ENCODE measurements at regions not wholly inside any gene's neighbourhood (a gene's known extent, or its start where the extent isn't known, plus 50 kb on each side); places are given as distances from the start of the nearest gene placed in this dataset.
"Not testable (repeated sequence)": the region's sequence is repeated elsewhere in the genome, so short reads cannot be mapped to it uniquely, and the experiment has no call there.

DNA sequence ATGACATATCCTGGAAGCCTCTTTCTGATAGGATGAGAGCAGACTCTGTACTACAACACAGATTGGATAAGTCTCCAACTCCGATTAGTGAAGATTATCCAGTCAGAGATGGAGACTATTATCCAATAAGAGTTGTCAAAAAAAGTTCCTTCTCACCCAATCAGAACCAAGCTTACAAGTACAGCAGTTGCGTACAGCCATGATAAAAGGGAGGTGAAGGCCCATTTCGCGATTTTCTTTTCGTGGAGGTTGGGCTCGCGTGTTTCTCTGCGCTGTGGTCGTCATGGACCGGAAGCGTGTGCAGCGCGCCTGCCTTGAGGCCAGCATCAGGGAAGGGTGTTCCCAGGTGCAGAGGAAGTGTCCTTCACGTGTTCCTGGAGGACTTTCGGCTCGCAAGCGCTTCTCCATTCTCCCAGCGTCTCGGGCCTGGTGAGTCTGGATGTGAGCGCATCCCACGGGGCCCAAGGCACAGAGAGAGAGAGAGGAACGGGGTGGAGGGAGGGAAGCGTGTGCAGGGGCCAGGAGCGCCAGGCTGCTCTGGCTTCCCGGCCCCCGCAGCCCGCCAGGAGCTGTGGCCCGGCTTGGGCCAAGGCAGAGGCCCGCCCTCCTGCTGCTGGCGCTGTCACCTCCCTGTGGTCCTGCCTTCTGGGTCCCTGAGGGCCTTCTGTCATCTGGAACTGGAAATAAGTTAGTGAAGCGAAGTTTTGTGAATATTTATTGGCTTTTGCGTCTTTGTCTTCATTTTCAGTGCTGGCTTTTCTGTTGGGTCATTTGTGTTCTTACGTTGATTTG lies 53.9 kb downstream of the CDRT15L2 start:
- DNase-seq (ENCODE audit: low read depth in 2 of 2, low spot score in 1 of 2) = not testable (repeated sequence)

- not testable (repeated sequence) for DNase-seq (ENCODE audit: low read depth in 2 of 2, low spot score in 1 of 2)
Observed at GRCh38 chr17:20640147-20640546, 60.6 kb downstream of the CDRT15L2 start.

DNA sequence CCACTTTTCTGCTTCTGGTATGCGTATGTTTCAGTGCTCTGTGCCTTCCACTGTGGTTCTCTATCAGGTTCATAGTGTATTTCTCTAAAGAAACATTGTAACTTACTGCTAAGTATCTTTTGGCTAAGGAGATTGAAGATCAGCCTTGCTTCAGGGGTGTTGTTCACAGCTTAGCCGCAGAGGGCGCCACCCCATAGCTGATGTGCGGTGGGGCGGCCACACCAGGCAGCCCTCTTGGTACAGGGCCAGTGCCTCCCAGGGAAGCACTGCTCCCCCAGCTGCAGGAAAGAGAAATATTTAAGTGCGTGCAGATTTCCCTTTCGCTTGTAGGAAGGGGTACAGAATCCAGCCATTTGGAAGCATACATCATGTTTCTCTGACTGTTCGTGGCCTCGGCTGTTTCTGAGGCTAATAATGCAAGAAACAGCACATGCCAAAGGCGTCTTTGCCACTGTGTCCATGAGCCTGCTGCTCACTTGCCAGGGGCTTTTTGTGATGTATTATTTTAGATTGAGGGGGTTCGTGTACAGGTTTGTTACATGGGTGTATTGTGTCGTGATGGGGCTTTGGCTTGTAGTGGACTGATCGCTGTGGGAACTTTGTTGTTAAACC lies 67.2 kb downstream of the CDRT15L2 start:
- DNase-seq (ENCODE audit: low read depth in 2 of 2, low spot score in 1 of 2) = not testable (repeated sequence)

DNA sequence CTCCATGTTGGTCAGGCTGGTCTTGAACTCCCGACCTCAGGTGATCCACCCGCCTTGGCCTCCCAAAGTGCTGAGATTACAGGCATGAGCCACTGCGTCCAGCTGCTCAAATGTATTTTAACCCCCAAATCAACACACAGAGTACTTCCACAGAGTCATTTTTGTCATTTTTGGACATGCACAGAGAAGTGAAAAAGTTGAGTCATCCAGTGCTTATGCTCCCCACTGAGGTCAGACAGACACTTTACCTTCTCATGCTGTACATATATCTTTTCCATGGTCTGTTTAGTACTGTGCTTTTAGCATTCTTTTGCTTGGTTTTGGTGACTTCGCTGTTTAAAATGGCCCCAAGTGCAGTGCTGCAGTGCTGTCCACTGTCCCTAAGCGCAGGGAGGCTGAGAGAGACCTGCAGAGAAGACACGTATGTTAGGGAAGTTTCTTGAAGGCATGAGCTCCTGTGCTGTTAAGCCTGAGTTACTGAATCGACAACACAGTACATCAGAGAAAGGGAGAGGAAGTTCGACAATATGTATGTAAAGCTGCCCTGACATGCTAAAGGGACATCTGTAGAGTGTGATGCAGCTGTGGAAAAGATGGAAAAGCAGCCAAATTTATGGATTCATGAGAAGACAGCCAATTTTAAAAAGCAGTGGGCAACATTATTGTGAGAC lies 69.7 kb downstream of the CDRT15L2 start:
- DNase-seq (ENCODE audit: low read depth in 2 of 2, low spot score in 1 of 2) = not testable (repeated sequence)

DNA sequence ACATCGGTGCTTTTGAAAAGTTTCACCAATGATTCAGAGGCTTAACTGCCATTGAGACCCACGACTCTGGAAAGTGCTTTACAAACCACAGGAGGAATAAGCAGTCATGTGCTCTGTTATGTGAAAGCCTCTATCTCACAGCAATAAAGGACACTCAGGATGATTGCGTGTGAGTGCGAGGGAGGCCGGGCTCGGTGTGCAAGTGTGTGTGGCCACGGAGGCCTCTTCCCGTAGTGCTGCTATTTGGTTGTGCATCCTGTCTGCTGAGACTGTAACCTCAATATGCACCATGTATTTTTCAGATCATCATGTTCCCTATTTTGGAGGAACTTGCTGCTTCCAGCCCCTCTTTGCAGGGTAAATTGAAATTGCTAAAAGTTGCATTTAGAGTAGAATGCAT lies 71.5 kb downstream of the CDRT15L2 start:
- not testable (repeated sequence) for DNase-seq (ENCODE audit: low read depth in 2 of 2, low spot score in 1 of 2)

- DNase-seq (ENCODE audit: low read depth in 2 of 2, low spot score in 1 of 2) = not testable (repeated sequence)
Observed at GRCh38 chr17:20651736-20652135, 72.2 kb downstream of the CDRT15L2 start.

DNA sequence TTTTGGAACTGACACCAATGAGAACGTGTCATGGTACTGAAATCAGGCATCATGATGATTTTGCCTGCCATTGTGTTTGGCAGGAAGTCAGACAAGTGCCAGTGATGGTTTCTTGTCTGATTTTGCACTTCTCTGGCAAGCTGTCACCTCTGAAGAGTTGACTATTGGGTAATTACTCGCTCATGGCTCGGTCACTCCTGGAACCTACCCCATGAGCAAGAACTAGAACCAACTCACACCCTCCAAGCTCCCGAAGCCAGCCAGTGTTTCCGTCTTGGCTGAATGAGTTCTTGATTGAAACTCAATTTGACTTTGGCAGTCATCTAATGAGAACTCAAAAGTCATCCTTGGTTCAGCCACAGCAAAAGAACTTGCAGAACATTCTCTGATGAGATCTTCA lies 73.9 kb downstream of the CDRT15L2 start:
- not testable (repeated sequence) for DNase-seq (ENCODE audit: low read depth in 2 of 2, low spot score in 1 of 2)

- not testable (repeated sequence) for DNase-seq (ENCODE audit: low read depth in 2 of 2, low spot score in 1 of 2)
Observed at GRCh38 chr17:20654114-20654513, 74.6 kb downstream of the CDRT15L2 start.

- DNase-seq (ENCODE audit: low read depth in 2 of 2, low spot score in 1 of 2) = not testable (repeated sequence)
Observed at GRCh38 chr17:20654575-20654974, 75.1 kb downstream of the CDRT15L2 start.

GRCh38 chr17:20665103-20665955 lies 85.8 kb downstream of the CDRT15L2 start:
- not testable (repeated sequence) for DNase-seq (ENCODE audit: low read depth in 2 of 2, low spot score in 1 of 2)

GRCh38 chr17:20666689-20667088 lies 87.2 kb downstream of the CDRT15L2 start:
- DNase-seq (ENCODE audit: low read depth in 2 of 2, low spot score in 1 of 2) = not testable (repeated sequence)

- not testable (repeated sequence) for DNase-seq (ENCODE audit: low read depth in 2 of 2, low spot score in 1 of 2)
Observed at GRCh38 chr17:20667712-20668111, 88.2 kb downstream of the CDRT15L2 start.

GRCh38 chr17:20668316-20668715 lies 88.8 kb downstream of the CDRT15L2 start:
- not testable (repeated sequence) for DNase-seq (ENCODE audit: low read depth in 2 of 2, low spot score in 1 of 2)

DNA sequence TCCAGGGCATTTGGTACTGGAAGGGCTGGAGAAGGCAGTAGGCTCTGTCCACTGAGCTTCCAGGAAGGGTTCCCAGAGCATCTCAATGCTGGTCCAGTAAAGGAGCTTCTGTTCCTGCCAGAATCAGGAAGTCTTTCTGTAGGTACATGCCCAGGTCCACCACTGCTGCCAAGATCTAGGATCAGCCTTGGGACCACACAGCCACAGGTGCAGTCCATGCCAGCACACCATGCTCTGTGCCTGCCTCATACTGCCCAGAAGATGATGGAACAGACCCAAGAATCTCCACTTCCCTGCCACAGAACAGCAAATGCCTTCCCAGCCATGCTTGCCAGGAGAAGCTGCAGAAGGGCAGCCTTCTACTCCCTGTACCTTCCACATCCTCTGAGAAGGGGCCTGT lies 89.3 kb downstream of the CDRT15L2 start:
- DNase-seq (ENCODE audit: low read depth in 2 of 2, low spot score in 1 of 2) = not testable (repeated sequence)

- DNase-seq (ENCODE audit: low read depth in 2 of 2, low spot score in 1 of 2) = not testable (repeated sequence)
Observed at GRCh38 chr17:20670506-20670905, 91.0 kb downstream of the CDRT15L2 start.

DNA sequence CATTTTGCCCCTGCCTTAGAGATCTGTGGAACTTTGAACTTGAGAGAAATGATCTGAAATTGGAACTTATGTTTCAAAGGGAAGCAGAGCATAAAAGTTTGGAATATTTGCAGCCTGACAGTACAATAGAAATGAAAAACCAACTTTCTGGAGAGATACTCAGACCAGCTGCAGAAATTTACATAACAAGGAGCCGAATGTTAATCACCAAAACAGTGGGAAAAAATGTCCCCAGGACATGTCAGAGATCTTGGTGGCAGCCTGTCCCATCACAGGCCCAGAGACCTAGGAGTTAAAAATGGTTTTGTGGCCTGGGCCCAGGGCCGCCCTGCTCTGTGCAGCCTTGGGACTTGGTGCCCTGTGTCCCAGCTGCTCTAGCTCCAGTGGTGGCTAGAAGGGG lies 94.8 kb downstream of the CDRT15L2 start:
- not testable (repeated sequence) for DNase-seq (ENCODE audit: low read depth in 2 of 2, low spot score in 1 of 2)

DNA sequence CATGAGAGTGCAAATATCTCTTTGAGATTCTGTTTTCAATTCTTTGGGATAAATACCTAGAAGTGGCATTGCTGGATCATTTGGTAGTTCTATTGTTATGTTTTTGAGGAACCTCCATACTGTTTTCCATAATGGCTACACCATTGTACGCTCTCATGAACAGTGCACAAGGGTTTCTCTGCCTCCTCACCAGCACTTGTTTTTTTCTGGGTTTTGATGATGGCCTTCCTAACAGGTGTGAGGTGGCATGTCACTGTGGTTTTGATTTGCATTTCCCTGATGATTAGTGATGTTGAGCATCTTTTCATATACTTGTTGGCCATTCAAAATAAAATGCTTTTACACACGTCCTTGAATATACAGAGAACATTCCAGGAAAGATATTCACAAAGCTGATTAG lies 96.2 kb downstream of the CDRT15L2 start:
- DNase-seq (ENCODE audit: low read depth in 2 of 2, low spot score in 1 of 2) = not testable (repeated sequence)

- DNase-seq (ENCODE audit: low read depth in 2 of 2, low spot score in 1 of 2) = not testable (repeated sequence)
Observed at GRCh38 chr17:20676656-20677055, 97.1 kb downstream of the CDRT15L2 start.

DNA sequence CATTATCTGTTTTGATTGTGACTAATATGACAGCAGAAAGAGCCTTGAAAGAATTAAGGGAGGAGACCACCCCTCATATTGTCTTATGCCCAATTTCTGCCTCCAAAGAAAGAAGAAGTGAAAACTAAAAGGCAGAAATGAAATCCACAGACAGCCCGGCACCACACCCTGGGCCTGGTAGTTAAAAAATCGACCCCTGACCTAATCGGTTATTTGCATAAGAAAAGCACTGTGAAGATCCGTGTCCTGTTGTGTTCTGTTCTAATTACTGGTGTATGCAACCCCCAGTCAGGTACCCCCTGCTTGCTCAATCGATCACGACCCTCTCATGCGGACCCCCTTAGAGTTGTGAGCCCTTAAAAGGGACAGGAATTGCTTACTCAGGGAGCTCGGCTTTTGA lies 97.9 kb downstream of the CDRT15L2 start:
- not testable (repeated sequence) for DNase-seq (ENCODE audit: low read depth in 2 of 2, low spot score in 1 of 2)

GRCh38 chr17:20678424-20678823 lies 98.9 kb downstream of the CDRT15L2 start:
- not testable (repeated sequence) for DNase-seq (ENCODE audit: low read depth in 2 of 2, low spot score in 1 of 2)
